K562 (cell line): ENCODE measurements at regions not wholly inside any gene's neighbourhood (a gene's known extent, or its start where the extent isn't known, plus 50 kb on each side); places are given as distances from the start of the nearest gene placed in this dataset.

ENCODE experiments used
- ATAC-seq: fragments of 200-7000 bp; cut with Tn5 transposase; 3 replicates; pipeline ENCODE4 v1.9.1; 2020; ENCODE audit warnings: moderate library complexity
- BruUV-seq: library from RNA; stranded (reverse); fragments of 400-500 nt; replicated peaks from 2 replicates; lab custom pipeline; 2021; lab: Mats Ljungman, UMichigan
- CTCF ChIA-PET: fragments of 300-600 bp; formaldehyde crosslinking; extraction: SDS; loops from one replicate; lab custom pipeline; 2021; ENCODE audit warnings: low intra/inter-chr PET ratio; lab: Yijun Ruan, JAX
- POLR2A ChIA-PET: fragments of 300-600, 350-650 bp; sonication (Branson Sonifier 250); formaldehyde crosslinking; extraction: SDS; loops from one replicate; lab custom pipeline; 2021; ENCODE audit warnings: antibody characterized with exemption, inconsistent platforms; lab: Yijun Ruan, JAX
- DNase-seq, 4 experiments: peaks; one replicate each; pipeline versions ENCODE4 v3.0.0 to v3.0.0-alpha.2; 2011 to 2018; ENCODE audit warnings: low spot score in 3 of 4, mixed read lengths in 3 of 4; ENCODE audit errors: extremely low read depth in 1 of 4
- FAIRE-seq: peaks from 2 replicates; lab custom pipeline; 2011; peaks lifted over from hg19 to GRCh38; lab: Jason Lieb, UNC
- H2AFZ ChIP-seq: 2 replicates; pipeline ENCODE4 v1.6.0; 2011; ENCODE audit warnings: low read depth, low read length, control low read depth, inconsistent platforms
- H3K27ac ChIP-seq: fragments of 200-600 bp; 3 replicates; pipeline ENCODE4 v1.8.0; 2011; ENCODE audit warnings: low read depth, mild to moderate bottlenecking, control low read depth, inconsistent platforms, low read length, moderate library complexity, mixed read lengths; ENCODE audit errors: extremely low read depth
- H3K27me3 ChIP-seq, 2 experiments: fragments of 300-600 bp in 1 of 2; 2 replicates in 1 of 2; 3 replicates in 1 of 2; pipeline versions ENCODE4 v1.6.0 to v1.8.0; 2011; ENCODE audit warnings: inconsistent platforms in 2 of 2, low read length in 2 of 2, mild to moderate bottlenecking in 1 of 2, mixed read lengths in 1 of 2, moderate library complexity in 1 of 2; ENCODE audit not compliant: control insufficient read depth in 2 of 2, insufficient read depth in 2 of 2
- H3K36me3 ChIP-seq: fragments of 300-600 bp; 3 replicates; pipeline ENCODE4 v1.8.0; 2011; ENCODE audit warnings: mild to moderate bottlenecking, low read length, inconsistent platforms; ENCODE audit not compliant: control insufficient read depth, insufficient read depth
- H3K4me1 ChIP-seq, 2 experiments: fragments of 200-600 bp in 1 of 2; replicated peaks in 1 of 2; 2 replicates in 1 of 2; 3 replicates in 1 of 2; pipeline versions ENCODE4 v1.5.1 to v1.8.0; 2011; ENCODE audit warnings: inconsistent platforms in 2 of 2, low read length in 2 of 2, mild to moderate bottlenecking in 1 of 2, mixed read lengths in 1 of 2, moderate library complexity in 1 of 2; ENCODE audit not compliant: control insufficient read depth in 2 of 2, insufficient read depth in 2 of 2
- H3K4me2 ChIP-seq: 2 replicates; pipeline ENCODE4 v1.6.1; 2011; ENCODE audit warnings: low read length, control low read depth, inconsistent platforms, mixed read lengths; ENCODE audit not compliant: insufficient read depth
- H3K4me3 ChIP-seq: fragments of 200-600 bp; sonication (generic), shearing (Covaris generic); 2 replicates; pipeline ENCODE4 v1.5.1; 2016; ENCODE audit warnings: control low read depth, inconsistent platforms
- H3K79me2 ChIP-seq: fragments of 200-600 bp; 3 replicates; pipeline ENCODE4 v1.8.0; 2011; ENCODE audit warnings: low read length, inconsistent platforms; ENCODE audit not compliant: control insufficient read depth, insufficient read depth
- H3K9ac ChIP-seq, 2 experiments: 2 replicates each; pipeline versions ENCODE4 v1.6.0 to v1.6.1; 2011; ENCODE audit warnings: low read depth in 2 of 2, low read length in 2 of 2, control low read depth in 1 of 2, inconsistent platforms in 1 of 2, mild to moderate bottlenecking in 1 of 2, mixed read lengths in 1 of 2; ENCODE audit not compliant: insufficient read depth in 1 of 2
- H3K9me1 ChIP-seq: one replicate; pipeline ENCODE4 v1.6.0; 2011; ENCODE audit warnings: inconsistent platforms, mild to moderate bottlenecking, low read length, moderate library complexity; ENCODE audit not compliant: control insufficient read depth, insufficient read depth
- H3K9me3 ChIP-seq: replicated peaks from 2 replicates; pipeline ENCODE4 v1.5.1; 2011; ENCODE audit warnings: low read depth, low read length, inconsistent platforms; ENCODE audit not compliant: control insufficient read depth, insufficient read depth
- H4K20me1 ChIP-seq: replicated peaks from 2 replicates; pipeline ENCODE4 v1.6.1; 2011; ENCODE audit warnings: low read length, inconsistent platforms, mixed read lengths; ENCODE audit not compliant: control insufficient read depth, insufficient read depth
- CSDE1 ChIP-seq, 2 experiments: fragments of 450-650 bp; IDR thresholded peaks; 2 replicates each; pipeline ENCODE4 v1.6.1; 2016; ENCODE audit warnings: mild to moderate bottlenecking in 1 of 2
- KLF13 ChIP-seq: fragments of 450-650 bp; IDR thresholded peaks from 2 replicates; pipeline ENCODE4 v1.6.1; 2016; ENCODE audit warnings: missing genetic modification characterization, low read depth, mild to moderate bottlenecking, missing compliant biosample characterization, moderate library complexity, borderline replicate concordance
- RAD21 ChIP-seq, 2 experiments: fragments of 250-450 bp in 1 of 2; fragments of 450-650 bp in 1 of 2; sonication (Bioruptor Pico) in 1 of 2; formaldehyde crosslinking in 1 of 2; IDR thresholded peaks in 1 of 2; conservative IDR thresholded peaks in 1 of 2; 2 replicates each; pipeline versions ENCODE4 v1.4.0 to v1.8.0; 2020 to 2022; ENCODE audit warnings: mild to moderate bottlenecking in 2 of 2, moderate library complexity in 1 of 2
- SMC3 ChIP-seq: conservative IDR thresholded peaks from 2 replicates; pipeline ENCODE4 v1.6.1; 2011; ENCODE audit warnings: low read depth, low read length, improper control_type of control experiment; ENCODE audit not compliant: insufficient read depth
- ZNF134 ChIP-seq: fragments of 250-450 bp; sonication (Bioruptor Pico); conservative IDR thresholded peaks from 2 replicates; pipeline ENCODE4 v1.4.0; 2020
- ZNF561 ChIP-seq: fragments of 450-650 bp; formaldehyde crosslinking; conservative IDR thresholded peaks from 2 replicates; pipeline ENCODE4 v1.4.0; 2020; ENCODE audit warnings: mild to moderate bottlenecking, moderate library complexity
- ZNF79 ChIP-seq: fragments of 250-450 bp; sonication (Bioruptor Pico); IDR thresholded peaks from 2 replicates; pipeline ENCODE4 v1.4.0; 2020; ENCODE audit warnings: low read depth, mild to moderate bottlenecking, moderate library complexity
- WGBS: fragments of 100-300 bp; shearing (Covaris generic); methylation state at CpG from one replicate; pipeline ENCODE4 v1.1.6; 2016; ENCODE audit warnings: low coverage, mixed read lengths; ENCODE audit not compliant: insufficient coverage; ENCODE audit errors: missing lambda C conversion rate; 5-methylcytosine and 5-hydroxymethylcytosine counted together
- in situ Hi-C: fragments of 300-500 bp; cut with MboI; formaldehyde crosslinking; loops from 4 replicates; pipeline ENCODE4 v1.15.0; 2018; ENCODE audit warnings: inconsistent platforms, mixed read lengths
- intact Hi-C: fragments of 100-400 bp; cut with micrococcal nuclease; formaldehyde crosslinking; loops from 2 replicates; pipeline ENCODE4 v1.14.2; 2022
- TF ChIP-seq, protein P1 (sequence below): sonication (generic); formaldehyde crosslinking; IDR thresholded peaks from 2 replicates; pipeline ENCODE4 v1.9.0; 2022; ENCODE audit warnings: mild to moderate bottlenecking, missing genetic modification reagents
- TF ChIP-seq, protein P2 (sequence below): IDR thresholded peaks from 2 replicates; pipeline ENCODE4 v1.6.1; 2011; ENCODE audit warnings: borderline replicate concordance, low read depth, mild to moderate bottlenecking, moderate library complexity, low read length; ENCODE audit not compliant: insufficient read depth, poor library complexity, severe bottlenecking
- TF ChIP-seq, protein P3 (sequence below), 3 experiments: IDR thresholded peaks in 2 of 3; conservative IDR thresholded peaks in 1 of 3; 2 replicates each; pipeline ENCODE4 v1.5.1; 2011 to 2012; ENCODE audit warnings: low read length in 3 of 3, mild to moderate bottlenecking in 3 of 3, control low read depth in 2 of 3, improper control_type of control experiment in 1 of 3, inconsistent platforms in 1 of 3, low read depth in 1 of 3, mixed read lengths in 1 of 3, moderate library complexity in 1 of 3; ENCODE audit not compliant: insufficient read depth in 2 of 3

DNA sequence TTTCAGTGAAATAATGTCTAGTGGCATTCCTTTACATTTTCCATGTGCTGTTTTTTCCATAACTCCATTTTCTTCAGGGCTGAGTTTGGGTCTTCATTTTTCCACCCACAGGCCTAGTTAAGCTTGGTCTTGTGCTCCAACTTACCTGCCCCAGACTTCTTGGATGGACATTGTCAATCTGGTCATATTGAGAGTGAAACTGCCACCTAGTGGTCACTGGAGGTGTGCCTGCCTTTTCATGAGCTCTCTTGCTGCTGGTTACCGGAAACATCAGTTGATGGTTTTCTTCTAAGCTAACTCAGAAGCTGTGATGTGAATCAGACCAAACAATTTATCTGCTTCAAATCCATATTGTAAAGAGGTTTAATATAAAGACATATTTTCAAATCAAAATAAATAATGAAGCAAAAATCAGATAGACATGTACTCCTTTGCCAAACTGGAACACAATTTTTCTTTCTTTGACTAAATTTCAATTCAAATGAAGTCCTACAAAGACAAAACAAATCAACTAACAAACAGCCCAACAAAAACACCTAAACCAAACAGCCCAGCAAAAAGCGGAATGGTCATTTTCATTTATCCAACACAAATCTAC lies 135.1 kb upstream of the RASGRP1 start:
- ATAC-seq (peak; percentile 94), DNase-seq (peak; percentile 68 to 79 (median 74)), FAIRE-seq (peak; percentile 89)
- H2AFZ ChIP-seq, result no peak overlapping the region
- H3K27ac ChIP-seq, result no peak overlapping the region
- POLR2A ChIA-PET, result interaction anchor here (0.8 kb wide), 1 partner anchor 23 kb away, joined by 3 read pairs; no protein-coding TSS in a partner anchor
- CTCF ChIA-PET, result interaction anchor here (0.5 to 1.3 kb wide), 3 partner anchors 9 to 225 kb away, joined by 3 to 6 read pairs (median 3); no protein-coding TSS in a partner anchor
- H3K27me3 ChIP-seq, result peaks cover 0 to 8% of the 10 kb centered on the region in 2 experiments; a peak in 3 of 5 replicates
- H3K4me1 ChIP-seq, result no peaks in the 10 kb centered on the region
- no peaks in the 10 kb centered on the region for H3K79me2 ChIP-seq
- WGBS, result 0% methylated on average over 2 of the region's 2 CpGs
- in situ Hi-C loops (loop anchor here (10.0 kb wide), 2 partner anchors 135 to 225 kb away; partner anchors contain the start of gene RASGRP1), intact Hi-C loops (loop anchor here (5.0 to 10.0 kb wide), 2 partner anchors 702 to 885 kb away; partner anchors contain the start of gene THBS1)
- H4K20me1 ChIP-seq, result 0 out of 2 replicates have a peak, but pooled peaks cover 5% of the 10 kb centered on the region
- H3K4me2 ChIP-seq, result no peak overlapping the region
- BruUV-seq, result no TSS peak
- no peak overlapping the region for H3K4me3 ChIP-seq
- no peak overlapping the region for H3K9ac ChIP-seq
- H3K36me3 ChIP-seq, result no peaks in the 10 kb centered on the region
- H3K9me3 ChIP-seq, result no peaks in the 10 kb centered on the region
- H3K9me1 ChIP-seq, result no peaks in the 10 kb centered on the region
- TF ChIP-seq, protein P1, sequence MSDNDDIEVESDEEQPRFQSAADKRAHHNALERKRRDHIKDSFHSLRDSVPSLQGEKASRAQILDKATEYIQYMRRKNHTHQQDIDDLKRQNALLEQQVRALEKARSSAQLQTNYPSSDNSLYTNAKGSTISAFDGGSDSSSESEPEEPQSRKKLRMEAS (CRISPR knock-in tag), result no peak
- peak; percentile 34 to 68 for TF ChIP-seq RAD21 (CRISPR knock-in tag; conservative IDR thresholded peaks at IDR 0.05 in 1 of 2, IDR thresholded peaks at IDR 0.05 in 1 of 2)
- TF ChIP-seq ZNF79 (CRISPR knock-in tag), result no peak
- TF ChIP-seq, protein P2, sequence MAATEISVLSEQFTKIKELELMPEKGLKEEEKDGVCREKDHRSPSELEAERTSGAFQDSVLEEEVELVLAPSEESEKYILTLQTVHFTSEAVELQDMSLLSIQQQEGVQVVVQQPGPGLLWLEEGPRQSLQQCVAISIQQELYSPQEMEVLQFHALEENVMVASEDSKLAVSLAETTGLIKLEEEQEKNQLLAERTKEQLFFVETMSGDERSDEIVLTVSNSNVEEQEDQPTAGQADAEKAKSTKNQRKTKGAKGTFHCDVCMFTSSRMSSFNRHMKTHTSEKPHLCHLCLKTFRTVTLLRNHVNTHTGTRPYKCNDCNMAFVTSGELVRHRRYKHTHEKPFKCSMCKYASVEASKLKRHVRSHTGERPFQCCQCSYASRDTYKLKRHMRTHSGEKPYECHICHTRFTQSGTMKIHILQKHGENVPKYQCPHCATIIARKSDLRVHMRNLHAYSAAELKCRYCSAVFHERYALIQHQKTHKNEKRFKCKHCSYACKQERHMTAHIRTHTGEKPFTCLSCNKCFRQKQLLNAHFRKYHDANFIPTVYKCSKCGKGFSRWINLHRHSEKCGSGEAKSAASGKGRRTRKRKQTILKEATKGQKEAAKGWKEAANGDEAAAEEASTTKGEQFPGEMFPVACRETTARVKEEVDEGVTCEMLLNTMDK, result peak; percentile 17
- TF ChIP-seq, protein P3, sequence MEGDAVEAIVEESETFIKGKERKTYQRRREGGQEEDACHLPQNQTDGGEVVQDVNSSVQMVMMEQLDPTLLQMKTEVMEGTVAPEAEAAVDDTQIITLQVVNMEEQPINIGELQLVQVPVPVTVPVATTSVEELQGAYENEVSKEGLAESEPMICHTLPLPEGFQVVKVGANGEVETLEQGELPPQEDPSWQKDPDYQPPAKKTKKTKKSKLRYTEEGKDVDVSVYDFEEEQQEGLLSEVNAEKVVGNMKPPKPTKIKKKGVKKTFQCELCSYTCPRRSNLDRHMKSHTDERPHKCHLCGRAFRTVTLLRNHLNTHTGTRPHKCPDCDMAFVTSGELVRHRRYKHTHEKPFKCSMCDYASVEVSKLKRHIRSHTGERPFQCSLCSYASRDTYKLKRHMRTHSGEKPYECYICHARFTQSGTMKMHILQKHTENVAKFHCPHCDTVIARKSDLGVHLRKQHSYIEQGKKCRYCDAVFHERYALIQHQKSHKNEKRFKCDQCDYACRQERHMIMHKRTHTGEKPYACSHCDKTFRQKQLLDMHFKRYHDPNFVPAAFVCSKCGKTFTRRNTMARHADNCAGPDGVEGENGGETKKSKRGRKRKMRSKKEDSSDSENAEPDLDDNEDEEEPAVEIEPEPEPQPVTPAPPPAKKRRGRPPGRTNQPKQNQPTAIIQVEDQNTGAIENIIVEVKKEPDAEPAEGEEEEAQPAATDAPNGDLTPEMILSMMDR (IDR thresholded peaks at IDR 0.05 in 2 of 3, conservative IDR thresholded peaks at IDR 0.05 in 1 of 3; ENCODE audit: insufficient read depth in 2 of 3, low read depth in 1 of 3, low read length in 3 of 3), result peak; percentile 56 to 86 (median 74)
- TF ChIP-seq KLF13 (tag), result no peak
- no peak for TF ChIP-seq CSDE1 (IDR thresholded peaks at IDR 0.05)
- TF ChIP-seq ZNF561 (CRISPR knock-in tag), result no peak
- TF ChIP-seq ZNF134 (CRISPR knock-in tag), result peak; percentile 73
- TF ChIP-seq SMC3, result peak; percentile 52
